ENCODE measurements at regions not wholly inside any gene's neighbourhood (a gene's known extent, or its start where the extent isn't known, plus 50 kb on each side); places are given as distances from the start of the nearest gene placed in this dataset.

DNA sequence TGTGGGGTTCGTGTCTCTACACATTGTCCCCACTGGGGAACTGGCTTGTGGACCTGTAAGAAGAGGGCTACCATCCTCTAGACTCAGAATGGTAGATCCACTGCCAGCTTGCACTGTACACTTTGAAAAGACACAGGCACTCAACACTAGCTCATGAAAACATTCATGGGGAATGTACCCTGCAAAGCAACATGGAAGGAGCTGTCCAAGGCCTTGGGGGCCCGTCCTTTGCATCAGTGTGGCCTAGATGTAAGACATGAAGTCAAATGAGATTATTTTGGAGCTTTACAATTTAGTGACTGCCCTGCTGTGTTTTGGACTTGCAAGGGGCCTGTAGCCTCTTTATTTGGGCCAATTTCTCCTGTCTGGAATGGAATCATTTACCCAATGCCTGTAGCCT is 399.0 kb upstream of the PCDH15 start:
- TF ChIP-seq, protein P1, sequence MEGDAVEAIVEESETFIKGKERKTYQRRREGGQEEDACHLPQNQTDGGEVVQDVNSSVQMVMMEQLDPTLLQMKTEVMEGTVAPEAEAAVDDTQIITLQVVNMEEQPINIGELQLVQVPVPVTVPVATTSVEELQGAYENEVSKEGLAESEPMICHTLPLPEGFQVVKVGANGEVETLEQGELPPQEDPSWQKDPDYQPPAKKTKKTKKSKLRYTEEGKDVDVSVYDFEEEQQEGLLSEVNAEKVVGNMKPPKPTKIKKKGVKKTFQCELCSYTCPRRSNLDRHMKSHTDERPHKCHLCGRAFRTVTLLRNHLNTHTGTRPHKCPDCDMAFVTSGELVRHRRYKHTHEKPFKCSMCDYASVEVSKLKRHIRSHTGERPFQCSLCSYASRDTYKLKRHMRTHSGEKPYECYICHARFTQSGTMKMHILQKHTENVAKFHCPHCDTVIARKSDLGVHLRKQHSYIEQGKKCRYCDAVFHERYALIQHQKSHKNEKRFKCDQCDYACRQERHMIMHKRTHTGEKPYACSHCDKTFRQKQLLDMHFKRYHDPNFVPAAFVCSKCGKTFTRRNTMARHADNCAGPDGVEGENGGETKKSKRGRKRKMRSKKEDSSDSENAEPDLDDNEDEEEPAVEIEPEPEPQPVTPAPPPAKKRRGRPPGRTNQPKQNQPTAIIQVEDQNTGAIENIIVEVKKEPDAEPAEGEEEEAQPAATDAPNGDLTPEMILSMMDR (IDR thresholded peaks at IDR 0.05; ENCODE audit: low read length): no peak
- TF ChIP-seq EZH2 (optimal IDR thresholded peaks at IDR 0.05; ENCODE audit: low read depth, low read length) (no peak), EZH2phosphoT487 (IDR thresholded peaks at IDR 0.05; ENCODE audit: low read length) (no peak)
